ENCODE measurements at regions not wholly inside any gene's neighbourhood (a gene's known extent, or its start where the extent isn't known, plus 50 kb on each side); places are given as distances from the start of the nearest gene placed in this dataset.

DNA sequence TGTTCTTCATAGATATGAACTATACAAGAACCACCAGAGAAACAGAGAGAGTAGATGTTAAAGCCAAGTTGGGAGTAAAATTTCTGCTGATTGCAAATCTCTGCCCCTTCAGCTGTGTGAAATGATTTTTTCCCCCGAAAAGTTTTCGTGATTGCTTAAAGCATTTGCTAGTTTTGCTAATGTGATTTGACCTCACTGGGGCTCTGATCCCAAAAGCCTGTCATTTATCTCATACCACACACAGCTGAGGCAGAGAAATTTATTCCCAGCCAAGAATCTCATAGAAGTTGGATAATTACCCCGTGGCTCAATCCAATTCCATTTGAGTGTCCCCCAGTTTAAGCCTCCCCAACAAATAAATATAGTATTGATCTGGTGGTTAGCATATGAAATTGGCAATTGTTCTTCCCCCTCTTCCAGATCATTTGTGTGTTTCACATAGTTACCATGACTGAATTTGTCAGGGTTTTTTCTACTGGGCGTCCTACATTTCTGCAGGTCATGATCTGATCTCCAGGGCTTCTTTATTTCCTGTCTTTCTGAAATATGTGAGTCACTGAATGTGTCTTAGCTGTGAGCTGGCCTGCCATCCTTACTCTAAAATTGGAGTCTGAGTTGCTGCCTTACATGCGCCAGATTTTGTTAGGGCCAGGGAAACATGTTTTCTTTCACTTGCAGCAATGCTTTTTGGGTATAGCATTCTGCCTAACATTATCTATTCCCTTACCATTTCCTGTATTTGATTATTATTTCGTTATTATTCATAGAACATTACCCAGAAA, 167.5 kb upstream of the FRMPD4 start:
- no peaks in the 10 kb centered on the region for H3K9me3 ChIP-seq
- FAIRE-seq (no peak), DNase-seq (no peak), ATAC-seq (no peak)
- H3K27me3 ChIP-seq: peaks cover 0 to 3% (median 0%) of the 10 kb centered on the region in 4 donors
- no peak overlapping the region for H3K4me3 ChIP-seq
- TF ChIP-seq, protein P1, sequence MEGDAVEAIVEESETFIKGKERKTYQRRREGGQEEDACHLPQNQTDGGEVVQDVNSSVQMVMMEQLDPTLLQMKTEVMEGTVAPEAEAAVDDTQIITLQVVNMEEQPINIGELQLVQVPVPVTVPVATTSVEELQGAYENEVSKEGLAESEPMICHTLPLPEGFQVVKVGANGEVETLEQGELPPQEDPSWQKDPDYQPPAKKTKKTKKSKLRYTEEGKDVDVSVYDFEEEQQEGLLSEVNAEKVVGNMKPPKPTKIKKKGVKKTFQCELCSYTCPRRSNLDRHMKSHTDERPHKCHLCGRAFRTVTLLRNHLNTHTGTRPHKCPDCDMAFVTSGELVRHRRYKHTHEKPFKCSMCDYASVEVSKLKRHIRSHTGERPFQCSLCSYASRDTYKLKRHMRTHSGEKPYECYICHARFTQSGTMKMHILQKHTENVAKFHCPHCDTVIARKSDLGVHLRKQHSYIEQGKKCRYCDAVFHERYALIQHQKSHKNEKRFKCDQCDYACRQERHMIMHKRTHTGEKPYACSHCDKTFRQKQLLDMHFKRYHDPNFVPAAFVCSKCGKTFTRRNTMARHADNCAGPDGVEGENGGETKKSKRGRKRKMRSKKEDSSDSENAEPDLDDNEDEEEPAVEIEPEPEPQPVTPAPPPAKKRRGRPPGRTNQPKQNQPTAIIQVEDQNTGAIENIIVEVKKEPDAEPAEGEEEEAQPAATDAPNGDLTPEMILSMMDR (IDR thresholded peaks at IDR 0.05): no peak
- intact Hi-C loops (cut with DNase I): no loop called here
- 40 to 46% methylated on average over 6 of the region's 6 CpGs for WGBS, 2 donors
- H3K27ac ChIP-seq: no peak overlapping the region
- H3K36me3 ChIP-seq: no peaks in the 10 kb centered on the region
- no peaks in the 10 kb centered on the region for H3K4me1 ChIP-seq

DNA sequence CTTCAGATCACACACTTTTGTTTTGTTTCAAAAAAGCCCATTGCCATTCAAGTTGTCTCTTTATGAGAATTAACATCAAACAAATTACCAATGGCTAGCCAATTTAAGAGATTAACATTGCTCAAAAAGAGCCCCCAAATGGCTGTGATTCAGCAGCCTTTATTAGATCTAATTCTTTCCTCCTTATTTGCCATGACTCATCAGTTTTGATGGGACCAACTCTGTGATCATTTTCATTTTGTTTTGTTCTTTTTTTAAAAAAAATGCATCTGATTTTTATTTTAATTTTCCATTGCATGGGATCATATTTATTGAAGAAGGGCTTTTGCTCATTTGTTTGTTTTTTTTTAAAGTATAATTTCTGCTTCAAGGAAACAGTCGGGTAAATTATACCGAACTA, 161.6 kb upstream of the FRMPD4 start:
- peaks cover 0 to 13% (median 0%) of the 10 kb centered on the region in 4 donors for H3K27me3 ChIP-seq
- TF ChIP-seq, protein P1 (IDR thresholded peaks at IDR 0.05): no peak
- 83 to 92% methylated on average over 2 of the region's 2 CpGs for WGBS, 2 donors

DNA sequence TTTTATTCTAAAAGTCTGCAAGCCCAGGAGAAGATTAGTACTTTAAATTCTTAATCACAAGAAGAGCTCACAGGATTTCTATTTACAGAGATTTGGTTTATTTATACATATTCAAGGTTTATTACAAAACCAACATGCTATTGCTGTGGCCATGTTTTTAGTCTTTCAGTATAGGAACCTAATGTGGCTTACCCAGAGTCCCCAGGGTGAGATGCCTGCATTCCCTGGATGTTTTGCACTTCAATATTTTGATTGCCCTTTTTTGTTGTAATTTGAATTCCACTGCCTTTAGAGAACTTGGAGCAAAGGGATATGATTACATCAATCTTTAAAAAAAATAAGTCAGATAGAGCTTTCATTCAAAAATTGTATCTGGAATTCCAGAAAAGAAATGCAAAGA, 146.0 kb upstream of the FRMPD4 start:
- H3K9me3 ChIP-seq: no peaks in the 10 kb centered on the region
- no peak overlapping the region for H3K27ac ChIP-seq
- no peak overlapping the region for H3K4me3 ChIP-seq
- TF ChIP-seq, protein P1 (IDR thresholded peaks at IDR 0.05): no peak
- FAIRE-seq: no peak
- H3K4me1 ChIP-seq: no peaks in the 10 kb centered on the region
- intact Hi-C loops (cut with DNase I): no loop called here
- no peak for ATAC-seq
- no peaks in the 10 kb centered on the region for H3K36me3 ChIP-seq
- peaks cover 0 to 10% (median 4%) of the 10 kb centered on the region in 4 donors for H3K27me3 ChIP-seq
- no peak for DNase-seq

More for the DNA sequence above, 161.6 kb upstream of the FRMPD4 start:
- Histone ChIP-seq H3K27ac (no peak overlapping the region), H3K36me3 (no peaks in the 10 kb centered on the region), H3K4me3 (no peak overlapping the region), H3K9me3 (no peaks in the 10 kb centered on the region), H3K4me1 (no peaks in the 10 kb centered on the region)
- DNase-seq (no peak), ATAC-seq (no peak), FAIRE-seq (peak; percentile 73)
- intact Hi-C loops (cut with DNase I): no loop called here

DNA sequence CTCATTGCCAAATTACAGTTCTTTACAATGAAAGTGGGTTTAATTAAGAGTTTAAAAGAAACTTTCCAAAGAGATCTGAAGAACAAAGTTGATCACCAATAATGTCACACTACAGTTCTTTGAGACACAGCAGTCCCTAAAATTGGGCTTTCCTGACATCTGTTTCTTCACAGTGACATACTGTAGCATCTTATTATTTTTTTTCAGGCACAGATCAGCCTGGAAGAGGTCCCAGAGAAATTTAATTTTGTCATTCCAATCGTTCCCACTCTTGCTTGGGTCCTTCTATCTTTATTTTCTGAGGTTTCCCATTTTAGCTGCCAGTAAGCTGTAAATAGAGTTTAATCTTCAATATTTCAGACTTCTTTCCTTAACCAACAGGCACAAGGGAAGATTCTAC, 143.1 kb upstream of the FRMPD4 start:
- H3K36me3 ChIP-seq: no peaks in the 10 kb centered on the region
- ATAC-seq: no peak
- H3K27me3 ChIP-seq: peaks cover 0 to 10% (median 4%) of the 10 kb centered on the region in 4 donors
- no peaks in the 10 kb centered on the region for H3K9me3 ChIP-seq
- H3K27ac ChIP-seq: no peak overlapping the region
- 11 to 14% methylated on average over 1 of the region's 1 CpG for WGBS, 2 donors
- no peak for FAIRE-seq
- H3K4me1 ChIP-seq: no peaks in the 10 kb centered on the region
- H3K4me3 ChIP-seq: no peak overlapping the region
- DNase-seq: no peak
- intact Hi-C loops (cut with DNase I): no loop called here
- TF ChIP-seq, protein P1 (IDR thresholded peaks at IDR 0.05): no peak

DNA sequence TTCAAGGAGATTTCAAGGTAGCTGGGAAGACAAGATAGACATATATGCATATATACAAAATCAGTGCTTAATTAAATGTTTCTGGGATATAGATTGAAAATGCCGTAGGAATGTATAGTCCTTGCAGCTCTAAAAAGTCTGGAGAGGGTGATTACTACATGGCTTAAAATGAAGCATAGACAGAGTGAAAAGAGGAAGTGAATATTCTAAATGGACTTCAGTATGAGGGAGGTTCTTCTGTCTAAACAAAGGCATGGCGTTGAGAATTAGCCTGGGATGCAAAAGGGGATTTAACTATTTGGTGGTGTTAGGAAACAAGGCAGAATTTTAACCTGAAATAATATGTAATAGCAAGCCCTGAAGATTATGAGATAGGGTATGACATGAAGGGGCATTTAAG, 141.5 kb upstream of the FRMPD4 start:
- Histone ChIP-seq H3K36me3 (no peaks in the 10 kb centered on the region), H3K4me1 (no peaks in the 10 kb centered on the region), H3K27ac (no peak overlapping the region), H3K27me3 (peaks cover 0 to 10% (median 4%) of the 10 kb centered on the region in 4 donors), H3K9me3 (no peaks in the 10 kb centered on the region), H3K4me3 (no peak overlapping the region)
- DNase-seq: no peak
- TF ChIP-seq, protein P1 (IDR thresholded peaks at IDR 0.05): no peak
- WGBS, 2 donors: 40% methylated on average over 2 of the region's 2 CpGs
- no peak for ATAC-seq
- peak; percentile 23 for FAIRE-seq
- intact Hi-C loops (cut with DNase I): no loop called here
